SU-DHL-6 (cell line): ENCODE measurements at regions not wholly inside any gene's neighbourhood (a gene's known extent, or its start where the extent isn't known, plus 50 kb on each side); places are given as distances from the start of the nearest gene placed in this dataset.

Experiments used
- CTCF ChIP-seq: fragments of 200-600 bp; sonication (generic); IDR thresholded peaks from one replicate; pipeline ENCODE4 v1.5.1; 2017; ENCODE audit warnings: antibody characterized with exemption, mild to moderate bottlenecking, low read length, moderate library complexity; ENCODE audit not compliant: insufficient read depth, poor library complexity, severe bottlenecking
- EZH2phosphoT487 ChIP-seq: fragments of 200-600 bp; sonication (generic), shearing (Covaris generic); conservative IDR thresholded peaks from 2 replicates; pipeline ENCODE4 v1.6.1; 2018; ENCODE audit warnings: mild to moderate bottlenecking, antibody characterized with exemption, low read length, moderate library complexity, mixed read lengths

- TF ChIP-seq CTCF, result no peak
- TF ChIP-seq EZH2phosphoT487, result no peak
Observed at GRCh38 chr5:98402130-98402529, 371.3 kb upstream of the RGMB start.
